NCI-H526 (cell line): ENCODE measurements at regions not wholly inside any gene's neighbourhood (a gene's known extent, or its start where the extent isn't known, plus 50 kb on each side); places are given as distances from the start of the nearest gene placed in this dataset.
"Not testable (repeated sequence)": the region's sequence is repeated elsewhere in the genome, so short reads cannot be mapped to it uniquely, and the experiment has no call there.

ENCODE experiments used
- DNase-seq, 2 experiments: peaks; one replicate each; lab custom pipeline; 2025; lab: John Stamatoyannopoulos, UW

DNA sequence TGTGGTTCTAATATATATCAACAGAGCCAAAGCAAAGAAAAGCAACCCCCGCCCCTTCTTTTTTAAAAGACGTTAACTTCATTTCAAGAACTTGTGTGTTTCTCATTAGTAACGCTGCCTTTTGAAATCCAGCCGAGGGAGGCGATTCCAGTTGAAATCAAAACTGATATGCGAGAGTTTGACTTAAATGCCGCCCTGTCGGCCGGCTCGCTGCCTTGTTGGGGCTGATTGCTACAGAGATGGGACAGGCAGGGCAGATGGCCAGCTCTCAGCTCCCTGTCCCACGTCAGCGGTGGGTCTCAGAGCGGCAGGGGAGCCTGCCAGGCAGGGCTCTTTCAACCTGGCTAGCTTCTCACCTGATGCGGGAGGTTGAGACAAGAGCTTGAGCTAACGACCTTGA is 51.9 kb upstream of the ALX4 start:
- DNase-seq = no peak

DNA sequence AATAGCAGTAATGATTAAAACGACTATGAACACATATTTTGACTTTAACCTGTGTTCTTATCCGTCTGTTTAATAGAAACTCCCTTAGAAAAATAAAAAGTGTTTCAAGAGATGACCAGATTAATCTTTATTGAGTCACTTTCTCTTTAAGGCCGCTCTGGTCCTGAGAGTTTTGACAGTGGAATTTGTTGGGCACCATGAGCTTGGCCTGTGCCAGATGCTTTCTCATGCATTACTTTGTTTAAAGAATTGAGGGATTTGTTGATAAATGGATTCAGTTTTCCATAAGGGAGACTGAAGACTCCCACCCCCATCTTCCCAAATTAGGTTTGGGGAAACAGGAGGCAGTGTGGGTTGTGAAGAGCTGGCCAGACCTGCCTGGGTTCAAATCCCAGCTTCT is 53.2 kb upstream of the ALX4 start:
- no peak for DNase-seq

DNA sequence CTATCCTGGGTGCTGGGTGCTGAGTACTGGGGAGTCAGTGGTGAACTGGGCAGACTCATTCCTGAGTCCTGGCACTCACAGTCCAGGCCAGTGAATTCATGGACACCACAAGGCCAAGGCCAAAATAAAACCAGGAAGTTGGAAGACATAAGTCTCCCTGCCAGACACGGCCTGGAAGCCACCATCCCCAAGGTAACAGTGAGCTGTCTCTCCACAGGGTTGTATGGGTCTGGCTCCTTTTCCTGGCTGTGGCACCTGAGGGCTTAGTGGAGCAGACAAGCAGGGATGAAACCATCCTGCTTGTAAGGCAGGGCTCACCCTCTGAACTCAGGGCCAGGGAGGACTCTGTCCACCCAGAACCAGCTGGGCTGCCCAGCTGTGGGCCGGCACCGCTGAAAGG is 54.7 kb upstream of the ALX4 start:
- no peak for DNase-seq

DNA sequence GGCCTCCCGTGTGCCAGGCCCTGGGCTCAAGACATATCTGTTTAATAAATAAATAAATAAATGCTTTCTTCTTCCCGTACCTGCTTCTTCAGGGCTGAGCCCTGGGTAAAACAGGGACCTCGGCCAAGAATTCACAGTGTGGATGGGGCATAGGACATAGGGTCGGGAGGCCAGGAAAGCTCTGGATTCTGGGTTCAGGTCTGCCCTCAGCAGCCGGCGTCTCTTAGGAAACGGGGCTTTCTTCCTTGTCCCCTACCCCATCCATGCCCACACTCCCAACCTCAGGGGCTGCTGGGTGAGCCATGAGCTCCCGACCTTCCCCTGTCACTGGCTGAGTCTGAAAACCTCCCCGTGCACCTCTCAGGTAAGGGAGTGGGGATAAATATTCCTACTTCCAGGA is 55.7 kb upstream of the ALX4 start:
- DNase-seq = no peak

DNA sequence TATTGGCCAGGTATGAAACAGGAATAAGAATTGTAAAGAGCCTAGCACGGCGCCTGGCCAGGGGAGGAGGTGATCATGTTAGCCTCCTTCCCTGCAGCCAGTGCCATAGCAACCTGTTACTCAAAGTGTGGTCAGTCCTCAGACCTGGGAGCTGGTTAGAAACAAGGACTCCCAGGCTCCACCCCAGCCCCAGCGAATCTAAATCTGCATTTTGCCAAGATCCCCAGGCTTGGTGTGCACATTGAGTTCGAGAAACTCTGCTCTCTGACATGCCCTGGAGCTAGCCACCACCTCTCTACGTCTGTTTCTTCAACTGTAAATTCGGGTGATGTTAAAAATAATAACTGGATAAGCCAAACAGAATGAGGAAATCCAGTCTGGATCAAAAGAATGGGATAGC is 56.1 kb upstream of the ALX4 start:
- no peak for DNase-seq

DNA sequence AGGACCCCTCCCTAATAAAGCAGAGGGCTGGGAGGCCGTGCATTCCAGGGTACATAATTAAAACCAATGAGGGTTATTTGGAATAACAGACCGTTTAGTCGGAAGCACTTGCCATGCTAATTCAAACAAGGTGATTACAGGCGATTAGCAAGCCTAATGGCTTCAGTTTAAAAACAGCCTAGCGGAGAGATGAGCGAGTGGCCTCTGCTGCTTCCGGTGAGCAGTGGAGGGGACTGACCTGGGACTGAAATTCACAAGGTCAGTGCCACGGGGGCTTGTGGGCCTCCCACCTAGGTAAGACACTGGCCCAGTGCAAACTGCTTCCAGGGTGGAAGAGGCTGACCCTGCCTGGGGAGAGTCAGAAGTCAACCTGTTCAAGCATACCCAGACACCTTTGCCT is 56.8 kb upstream of the ALX4 start:
- DNase-seq = no peak

DNA sequence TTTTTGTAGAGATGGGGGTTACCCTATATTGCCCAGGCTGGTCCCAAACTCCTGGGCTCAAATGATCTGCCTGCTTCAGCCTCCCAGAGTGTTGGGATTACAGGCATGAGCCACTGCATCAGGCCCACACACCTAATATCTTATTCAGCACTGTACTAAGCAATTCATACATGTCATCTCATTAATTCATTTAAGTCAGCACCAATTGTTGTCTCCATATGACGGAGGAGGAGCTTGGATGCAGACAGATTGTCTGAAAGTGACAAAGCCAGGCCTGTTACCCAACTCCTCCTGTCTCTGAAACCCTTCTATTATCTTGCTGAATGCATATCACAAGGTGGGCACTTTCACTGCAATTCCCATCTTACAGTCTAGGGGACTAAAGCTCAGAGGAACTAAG is 57.5 kb upstream of the ALX4 start:
- DNase-seq = no peak

DNA sequence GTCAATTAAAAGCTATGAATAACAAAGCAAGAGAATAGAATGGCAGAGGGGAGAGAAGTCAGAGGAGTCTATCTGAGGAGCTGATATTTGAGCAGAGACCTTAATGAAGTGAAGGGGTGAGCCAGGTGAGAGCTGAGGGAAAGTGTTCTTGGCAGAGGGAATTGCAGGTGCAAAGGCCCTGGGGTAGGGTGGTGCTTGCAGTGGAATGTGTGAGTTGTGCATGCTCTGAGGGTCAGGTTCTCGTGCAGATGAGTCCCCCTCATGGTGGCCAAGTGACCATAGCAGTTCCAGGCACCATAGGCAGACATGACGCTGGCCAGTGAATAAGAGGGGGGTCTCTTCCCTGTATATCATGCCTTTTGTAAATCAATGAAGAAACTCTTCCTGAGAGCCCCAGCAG is 58.9 kb upstream of the ALX4 start:
- DNase-seq = no peak

DNA sequence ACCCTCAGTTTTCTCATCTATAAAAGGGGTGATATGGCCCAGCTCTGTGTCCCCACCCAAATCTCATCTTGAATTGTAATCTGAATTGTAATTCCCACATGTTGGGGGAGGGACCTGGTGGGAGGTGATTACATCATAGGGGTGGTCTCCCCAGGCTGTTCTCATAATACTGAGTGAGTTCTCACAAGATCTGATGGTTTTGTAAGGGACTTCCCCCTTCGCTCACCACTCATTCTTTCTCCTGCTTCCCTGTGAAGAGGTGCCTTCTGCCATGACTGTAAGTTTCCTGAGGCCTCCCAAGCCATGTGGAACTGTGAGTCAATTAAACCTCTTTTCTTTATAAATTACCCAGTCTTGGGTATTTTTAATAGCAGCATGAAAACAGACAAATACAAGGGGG is 61.1 kb upstream of the ALX4 start:
- not testable (repeated sequence) for DNase-seq

DNA sequence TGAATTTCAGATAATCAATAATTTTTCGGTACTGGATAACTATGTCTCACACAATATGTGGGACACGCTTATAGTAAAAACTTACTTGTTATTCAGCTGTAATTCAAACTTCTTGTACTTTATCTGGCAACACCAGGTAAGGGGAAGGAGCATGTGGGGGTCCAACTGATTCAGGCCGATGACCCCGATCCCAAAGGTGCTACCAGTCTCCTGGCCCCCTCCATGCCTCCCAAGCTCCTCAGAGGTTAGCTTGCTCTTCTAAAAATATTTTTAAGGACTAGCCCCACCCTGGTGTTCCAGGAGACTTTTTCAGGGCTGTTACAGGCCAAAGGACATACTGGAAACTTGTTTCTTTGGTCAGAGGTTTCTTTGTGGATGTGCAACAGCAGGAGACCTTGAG is 61.8 kb upstream of the ALX4 start:
- no peak for DNase-seq

DNA sequence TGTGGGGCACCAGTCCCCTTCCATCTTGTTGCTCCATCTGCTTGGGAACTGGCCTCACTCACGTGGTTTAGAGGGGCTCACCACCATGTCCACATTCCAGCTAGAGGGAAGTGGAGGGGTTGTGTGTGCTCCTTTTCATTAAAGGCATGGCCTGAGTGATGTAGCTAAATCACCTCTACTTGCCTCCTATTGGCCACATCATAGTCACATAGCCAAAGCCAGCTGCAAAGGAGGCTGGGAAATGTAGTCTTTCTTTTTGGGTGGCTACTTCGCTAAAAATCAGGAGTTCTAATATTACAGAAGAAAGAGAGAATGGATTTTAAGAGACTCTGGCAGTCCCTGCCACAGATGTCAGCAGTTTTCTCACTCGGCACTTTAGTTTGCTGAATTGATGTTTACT is 63.0 kb upstream of the ALX4 start:
- no peak for DNase-seq

DNA sequence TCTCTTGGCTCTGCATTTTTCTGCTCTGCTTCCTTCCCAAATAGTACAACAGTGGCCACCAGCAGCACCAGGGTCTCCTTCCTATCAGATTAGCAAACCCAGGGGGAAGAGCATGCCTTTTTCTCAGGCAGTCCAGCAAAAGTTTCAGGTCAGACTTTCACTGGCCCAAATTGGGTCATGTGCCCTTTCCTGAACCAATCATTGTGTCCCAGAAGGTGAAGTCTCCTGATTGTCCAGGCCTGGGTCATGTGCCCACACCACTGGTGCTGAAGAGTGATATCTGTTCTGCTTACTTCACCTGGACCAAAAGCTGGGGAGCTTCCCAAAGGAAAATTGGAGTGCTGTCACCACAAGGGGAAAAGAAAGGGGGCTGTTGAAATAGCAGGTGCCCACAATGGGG is 64.1 kb upstream of the ALX4 start:
- no peak for DNase-seq

DNA sequence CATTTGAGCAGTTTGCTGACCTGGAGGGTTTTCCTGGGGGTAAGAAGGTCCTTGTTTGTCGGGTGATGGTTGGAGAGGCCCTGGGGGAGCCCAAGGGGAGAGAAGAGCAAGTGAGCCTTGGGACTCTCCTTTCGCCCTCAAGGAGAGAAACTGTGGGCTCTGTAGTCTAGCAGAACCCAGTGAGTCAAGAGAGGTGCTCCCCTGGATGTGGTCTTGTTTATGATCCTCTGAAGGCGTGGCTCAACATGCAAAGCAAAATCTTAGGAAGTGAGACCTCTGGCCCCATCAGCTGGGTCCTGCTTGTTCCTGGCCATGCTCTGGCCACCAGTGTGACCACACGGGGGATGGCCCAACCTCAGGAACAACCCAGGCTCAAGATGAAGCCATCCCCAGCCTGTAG is 66.5 kb upstream of the ALX4 start:
- no peak for DNase-seq

DNA sequence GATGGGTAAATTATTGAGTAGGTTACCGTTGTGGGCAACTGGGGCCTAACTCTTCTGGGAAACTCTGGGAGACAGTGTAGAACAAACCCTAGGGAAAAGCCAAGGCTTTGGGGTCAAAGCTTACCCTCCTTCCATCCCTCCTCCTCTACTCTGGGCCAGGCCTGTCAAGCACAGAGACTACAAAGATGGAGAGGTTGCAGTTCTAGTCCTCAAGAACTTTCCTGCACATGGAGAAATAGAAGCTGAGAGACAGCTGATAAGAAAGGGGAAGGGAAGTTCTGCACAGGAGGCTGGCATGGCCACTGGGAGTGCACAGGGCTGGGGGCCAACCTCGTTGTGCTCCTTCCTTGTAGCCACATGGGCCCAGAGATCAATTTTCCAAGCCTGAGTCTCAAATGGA is 67.2 kb upstream of the ALX4 start:
- DNase-seq = no peak

DNA sequence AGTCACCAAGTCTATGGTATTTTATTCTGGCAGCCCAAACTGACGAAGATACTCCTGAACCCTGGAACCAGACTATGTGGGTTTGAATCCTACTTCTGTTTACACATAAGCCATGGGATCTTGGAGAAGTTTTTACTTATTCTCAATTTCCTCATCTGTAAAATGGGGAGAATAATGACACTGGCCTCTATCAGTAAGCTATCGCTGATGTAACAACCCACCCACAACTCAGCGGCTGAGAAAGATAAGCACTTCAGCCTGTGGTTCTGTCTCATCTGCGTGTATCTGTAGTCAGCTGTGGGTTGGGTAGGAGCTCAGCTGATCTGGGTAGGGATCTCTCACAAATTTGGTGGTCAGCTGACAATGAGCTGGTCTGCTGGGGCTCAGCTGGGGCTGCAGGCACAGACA is 68.0 kb upstream of the ALX4 start:
- DNase-seq = no peak

DNA sequence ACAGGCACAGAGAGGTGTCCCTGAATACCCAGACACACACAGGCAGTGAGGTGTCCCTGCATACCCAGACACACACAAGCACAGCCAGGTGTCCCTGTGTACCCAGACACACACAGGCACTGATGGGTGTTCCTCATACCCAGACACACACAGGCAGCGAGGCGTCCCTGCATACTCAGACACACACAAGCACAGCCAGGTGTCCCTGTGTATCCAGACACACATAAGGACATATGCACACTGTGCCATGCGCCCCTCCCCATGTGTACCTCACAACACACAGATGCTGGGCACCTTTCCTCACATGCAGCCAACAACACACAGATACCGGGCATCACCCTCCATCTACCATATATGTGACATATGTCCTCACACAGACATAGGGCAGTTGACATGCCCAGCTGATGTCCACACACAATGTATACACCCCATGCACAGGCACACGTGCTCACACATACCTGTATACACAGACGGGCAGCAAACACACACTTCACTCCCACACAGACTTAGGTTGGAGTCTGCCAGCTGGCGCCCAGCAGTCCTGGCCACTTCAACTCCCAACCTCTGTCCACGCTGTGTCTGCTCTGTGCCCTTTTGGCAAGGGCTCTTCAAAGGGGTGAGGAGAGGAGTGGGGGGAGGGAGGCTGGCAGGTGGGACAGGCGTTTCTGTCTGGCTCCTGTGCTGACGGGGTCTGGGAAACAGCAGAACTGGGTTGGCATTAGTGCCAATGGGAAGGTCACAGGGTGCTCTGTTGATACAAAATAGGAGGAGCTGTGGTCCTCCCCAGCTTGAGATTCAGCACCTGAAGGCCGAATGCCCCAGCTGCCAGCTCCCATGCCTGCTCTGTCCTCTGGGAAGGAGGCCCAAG is 69.4 kb upstream of the ALX4 start:
- no peak for DNase-seq

DNA sequence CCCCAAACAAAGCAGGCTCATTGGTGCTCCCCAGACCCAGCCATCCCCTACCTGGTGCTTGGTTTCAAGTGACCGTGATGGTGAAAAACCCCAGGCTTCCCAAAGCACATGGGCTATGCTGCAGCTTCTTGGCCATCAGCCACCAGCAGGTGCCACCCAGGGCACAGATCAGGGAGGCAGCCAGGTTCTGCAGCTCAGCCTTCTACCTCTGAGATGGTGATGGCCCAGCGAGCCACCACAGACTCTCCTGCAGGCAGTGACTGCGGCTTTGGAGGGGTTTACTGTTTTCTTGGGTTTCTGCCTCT is 70.0 kb upstream of the ALX4 start:
- no peak for DNase-seq

DNA sequence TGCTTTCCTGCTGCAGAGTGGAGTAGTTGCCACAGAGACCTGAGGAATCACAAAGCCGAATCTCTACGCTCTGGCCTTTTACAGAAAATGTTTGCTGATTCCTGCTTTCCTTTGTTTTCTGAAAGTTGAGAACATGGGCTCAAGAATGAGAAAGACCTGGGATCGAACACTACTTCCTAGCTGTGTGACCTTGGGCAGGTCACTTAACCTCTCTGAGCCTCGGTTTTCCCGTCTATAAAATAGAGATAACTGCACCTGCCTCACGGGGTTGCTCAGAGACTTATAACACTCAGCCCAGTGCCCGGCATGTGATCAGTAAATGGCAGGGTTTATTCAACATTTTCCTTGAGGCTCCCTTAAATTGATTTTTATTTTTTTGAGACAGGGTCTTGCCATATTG is 70.9 kb upstream of the ALX4 start:
- DNase-seq = no peak

DNA sequence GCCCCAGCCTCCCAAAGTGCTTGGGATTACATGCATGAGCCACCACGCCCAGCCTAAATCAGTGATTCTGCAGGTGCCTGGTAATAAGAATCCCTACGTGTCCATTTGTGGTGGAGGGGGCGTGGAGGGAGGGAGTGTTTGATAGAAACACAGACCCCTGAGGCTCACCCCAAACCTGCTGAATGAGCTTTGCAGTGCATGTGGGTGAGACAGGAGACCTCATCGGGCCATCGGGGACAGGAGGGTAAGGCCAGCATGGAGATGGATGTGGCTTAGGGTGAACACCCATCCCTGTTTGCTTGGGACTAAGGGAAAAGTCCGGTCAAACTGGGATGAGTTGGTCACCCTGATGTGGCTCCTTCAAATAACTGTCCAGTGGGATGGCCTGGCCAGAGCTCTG is 71.3 kb upstream of the ALX4 start:
- no peak for DNase-seq

DNA sequence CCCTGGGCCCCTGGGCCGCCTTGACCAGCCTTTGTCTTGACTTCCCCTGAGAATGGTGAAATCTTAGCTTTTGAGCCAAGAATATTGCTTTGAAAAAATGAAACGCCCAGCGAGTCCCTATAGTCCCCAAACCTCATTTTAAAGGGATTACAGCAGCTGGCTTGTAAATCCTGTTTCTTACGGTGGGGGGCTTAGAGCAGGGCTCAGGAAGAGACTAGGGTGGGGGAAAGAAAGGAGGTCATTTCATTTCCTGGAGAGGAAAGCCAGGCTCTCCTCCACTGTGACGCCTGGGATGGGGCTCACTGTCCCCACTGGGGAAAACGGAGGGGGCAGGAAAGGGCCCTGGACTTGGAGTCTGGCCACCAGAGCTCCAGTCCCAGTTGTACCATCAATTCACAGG is 72.2 kb upstream of the ALX4 start:
- no peak for DNase-seq

DNA sequence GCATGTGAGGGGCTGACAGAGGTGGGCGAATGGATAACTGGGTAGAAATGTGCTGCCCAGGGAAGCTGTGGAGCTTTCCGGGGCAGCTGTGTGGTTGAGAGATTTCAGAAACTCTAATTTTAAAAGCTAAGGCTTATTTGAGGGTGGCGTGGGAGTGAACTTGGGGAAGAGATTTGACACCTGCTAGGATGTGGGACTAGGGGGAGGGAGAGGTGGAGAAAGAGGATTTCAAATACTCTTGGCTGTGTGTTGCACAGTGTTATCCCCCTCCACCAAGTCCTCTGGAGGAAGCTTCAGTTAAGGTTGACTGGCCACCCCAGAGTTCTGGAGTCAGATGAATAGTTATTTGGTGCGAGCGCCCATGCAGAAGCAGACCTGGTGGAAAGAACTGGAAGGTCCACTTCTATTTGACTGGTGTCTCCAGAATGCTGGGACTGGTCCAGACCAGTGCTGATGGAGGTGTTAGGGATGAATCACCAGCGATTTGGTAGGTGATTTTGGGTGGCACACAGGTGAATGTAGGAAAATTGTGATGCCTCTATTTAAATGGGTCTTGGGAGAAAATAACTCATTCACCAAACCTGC is 72.8 kb upstream of the ALX4 start:
- no peak for DNase-seq

DNA sequence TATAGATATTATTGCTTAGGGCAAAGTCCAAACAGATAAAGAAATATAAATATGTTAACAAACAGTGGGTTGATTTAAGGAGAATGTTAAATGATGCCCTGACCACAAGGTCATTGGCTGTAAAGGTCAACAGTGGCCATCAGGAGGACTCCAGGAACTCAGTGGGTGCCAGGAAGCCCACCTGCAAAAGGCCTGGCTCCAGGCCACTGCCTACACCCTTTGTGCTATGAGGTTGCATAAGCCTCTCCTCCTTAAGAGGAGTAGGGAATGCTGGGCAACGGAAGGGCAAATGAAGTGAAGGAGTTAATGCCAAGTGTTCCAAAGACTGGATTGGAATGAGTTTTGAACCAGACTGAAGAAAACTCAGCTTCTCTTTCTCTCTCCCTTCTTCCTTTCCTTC is 73.3 kb upstream of the ALX4 start:
- no peak for DNase-seq

DNA sequence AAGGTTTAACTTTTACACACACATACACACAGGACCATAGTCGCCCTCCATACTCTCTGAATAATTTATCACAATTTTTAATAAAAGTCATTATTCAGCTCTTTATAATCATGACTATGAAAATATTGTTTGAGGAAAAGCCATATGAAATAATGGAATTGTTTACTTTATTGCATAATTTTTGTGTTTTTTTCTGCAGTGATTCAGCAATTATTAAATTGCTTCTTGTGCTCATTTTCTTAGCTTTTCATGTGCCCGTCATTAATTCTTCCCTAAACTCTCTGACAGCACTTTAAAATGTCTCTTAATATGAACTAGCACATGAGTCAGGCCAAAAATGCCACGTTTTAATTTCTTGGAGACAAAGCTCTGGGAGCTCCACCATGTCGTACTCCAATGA is 77.5 kb upstream of the ALX4 start:
- no peak for DNase-seq

DNA sequence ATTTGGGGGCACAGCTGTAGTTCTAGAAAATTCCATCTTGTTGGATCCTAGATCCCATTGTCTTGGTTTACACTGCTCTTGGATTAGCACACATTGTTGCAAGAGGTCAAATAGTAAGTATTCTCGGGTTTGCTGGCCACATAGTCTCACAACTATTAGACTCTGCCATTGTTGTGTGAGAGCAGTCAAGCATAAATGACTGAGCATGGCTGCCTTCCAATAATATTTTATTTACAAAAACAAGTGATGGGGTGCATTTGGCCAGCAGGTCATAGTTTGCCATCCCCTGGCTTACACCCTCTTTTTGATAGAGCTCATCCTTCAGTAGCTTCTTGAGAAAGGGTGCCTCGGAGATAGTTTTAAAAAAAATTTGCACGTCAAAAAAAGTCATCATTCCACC is 77.9 kb upstream of the ALX4 start:
- DNase-seq = no peak
